AG09309 (cell line): ENCODE measurements at regions not wholly inside any gene's neighbourhood (a gene's known extent, or its start where the extent isn't known, plus 50 kb on each side); places are given as distances from the start of the nearest gene placed in this dataset.

ENCODE experiments used
- DNase-seq: peaks from one replicate; pipeline ENCODE4 v3.0.0-alpha.2; 2010; ENCODE audit warnings: low read depth
- H3K4me3 ChIP-seq: 2 replicates; pipeline ENCODE4 v1.5.1; 2011; ENCODE audit warnings: mild to moderate bottlenecking, low read depth, low read length, moderate library complexity; ENCODE audit not compliant: control insufficient read depth
- CTCF ChIP-seq: IDR thresholded peaks from 2 replicates; pipeline ENCODE4 v1.5.1; 2011; ENCODE audit warnings: mild to moderate bottlenecking, low read depth, low read length, inconsistent platforms; ENCODE audit not compliant: insufficient read depth, control insufficient read depth; ENCODE audit errors: missing control alignments

DNA sequence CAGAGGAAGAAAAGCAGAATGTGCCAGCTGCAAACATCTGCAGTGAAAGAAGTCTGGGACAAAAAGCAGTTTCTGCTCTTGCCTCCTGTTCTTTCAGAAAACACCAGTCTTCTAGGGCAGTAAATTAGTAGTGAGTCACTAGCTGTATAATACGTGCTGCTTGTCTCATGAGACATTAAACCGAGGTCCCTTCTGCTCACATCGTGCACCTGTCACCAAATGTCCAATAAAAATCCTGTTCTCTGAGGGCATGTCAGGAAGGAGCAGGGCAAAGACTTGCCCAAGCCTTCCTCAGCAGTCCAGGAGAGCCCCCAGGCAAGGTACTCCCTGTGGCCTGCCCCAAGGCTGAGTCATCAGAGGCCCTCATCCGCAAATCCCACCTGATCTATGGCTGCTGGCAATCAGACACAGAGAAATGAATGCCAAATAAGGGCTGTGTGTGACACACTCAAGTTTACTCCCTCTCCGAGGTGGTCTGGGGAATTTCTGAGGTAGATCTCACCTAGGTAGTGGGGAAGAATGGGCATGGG lies 255.3 kb upstream of the SMARCA2 start:
- H3K4me3 ChIP-seq: no peak overlapping the region
- DNase-seq: no peak
- no peak for TF ChIP-seq CTCF

GRCh38 chr9:1761807-1762206 lies 253.3 kb upstream of the SMARCA2 start:
- H3K4me3 ChIP-seq: no peak overlapping the region
- no peak for TF ChIP-seq CTCF
- no peak for DNase-seq

- no peak for DNase-seq
- no peak for TF ChIP-seq CTCF
- H3K4me3 ChIP-seq: no peak overlapping the region
Observed at GRCh38 chr9:1766042-1766441, 249.1 kb upstream of the SMARCA2 start.

DNA sequence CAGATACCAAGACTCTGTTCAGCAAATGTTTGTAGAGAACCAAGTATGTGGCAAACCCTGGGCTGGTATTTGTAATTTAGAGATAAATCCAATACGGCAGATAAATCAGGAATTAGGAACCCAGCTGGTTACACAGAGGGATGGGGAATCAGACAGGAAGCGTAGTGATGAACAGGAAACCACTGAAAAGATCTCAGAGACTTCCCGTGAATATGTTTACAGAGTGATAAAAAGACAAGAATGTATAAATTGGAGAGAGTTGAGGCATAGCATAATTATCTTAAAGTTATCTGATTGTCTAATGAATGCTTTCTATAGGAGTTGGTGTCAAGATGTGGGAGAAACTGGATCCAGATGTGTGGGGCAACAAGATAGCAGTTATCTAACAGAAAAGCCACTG lies 246.6 kb upstream of the SMARCA2 start:
- no peak for DNase-seq
- H3K4me3 ChIP-seq: no peak overlapping the region
- TF ChIP-seq CTCF: no peak

- no peak overlapping the region for H3K4me3 ChIP-seq
- DNase-seq: no peak
- TF ChIP-seq CTCF: no peak
Observed at GRCh38 chr9:1771094-1771789, 243.9 kb upstream of the SMARCA2 start.

GRCh38 chr9:1775230-1775629 lies 239.9 kb upstream of the SMARCA2 start:
- DNase-seq: no peak
- H3K4me3 ChIP-seq: no peak overlapping the region
- no peak for TF ChIP-seq CTCF

GRCh38 chr9:1776668-1777067 lies 238.5 kb upstream of the SMARCA2 start:
- TF ChIP-seq CTCF: no peak
- no peak for DNase-seq
- no peak overlapping the region for H3K4me3 ChIP-seq
